ENCODE measurements at regions not wholly inside any gene's neighbourhood (a gene's known extent, or its start where the extent isn't known, plus 50 kb on each side); places are given as distances from the start of the nearest gene placed in this dataset.

DNA sequence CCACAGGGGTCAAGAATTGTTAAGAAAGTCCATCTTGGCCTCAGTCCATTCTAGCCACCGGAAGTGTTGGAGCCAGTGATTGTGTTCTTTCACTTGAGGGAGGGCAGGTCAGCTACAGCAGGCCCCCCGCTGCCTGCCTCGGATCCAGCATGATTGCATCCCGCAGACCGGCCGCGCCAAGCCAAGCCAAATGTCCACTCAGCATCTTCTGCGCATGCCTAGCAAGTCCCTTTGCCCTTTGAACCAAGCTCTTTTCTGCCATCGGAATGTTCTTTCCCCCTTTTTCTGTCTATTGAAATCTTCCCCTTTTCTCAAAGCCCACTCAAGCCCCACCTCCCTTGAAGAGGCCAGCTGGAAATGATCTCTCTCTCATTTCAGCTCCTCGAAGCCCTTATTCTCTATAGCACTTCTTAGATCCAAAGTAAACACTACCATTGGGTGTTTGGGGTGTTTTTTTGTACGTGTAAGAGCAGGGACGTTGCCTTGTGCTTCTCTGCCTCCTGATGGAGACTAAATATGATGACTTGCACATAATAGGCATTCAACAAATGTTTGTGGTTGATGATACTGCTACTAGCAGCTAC is 147.8 kb upstream of the BCOR start:
- TF ChIP-seq POLR2A (IDR thresholded peaks at IDR 0.05), result no peak
- TF ChIP-seq, protein P1, sequence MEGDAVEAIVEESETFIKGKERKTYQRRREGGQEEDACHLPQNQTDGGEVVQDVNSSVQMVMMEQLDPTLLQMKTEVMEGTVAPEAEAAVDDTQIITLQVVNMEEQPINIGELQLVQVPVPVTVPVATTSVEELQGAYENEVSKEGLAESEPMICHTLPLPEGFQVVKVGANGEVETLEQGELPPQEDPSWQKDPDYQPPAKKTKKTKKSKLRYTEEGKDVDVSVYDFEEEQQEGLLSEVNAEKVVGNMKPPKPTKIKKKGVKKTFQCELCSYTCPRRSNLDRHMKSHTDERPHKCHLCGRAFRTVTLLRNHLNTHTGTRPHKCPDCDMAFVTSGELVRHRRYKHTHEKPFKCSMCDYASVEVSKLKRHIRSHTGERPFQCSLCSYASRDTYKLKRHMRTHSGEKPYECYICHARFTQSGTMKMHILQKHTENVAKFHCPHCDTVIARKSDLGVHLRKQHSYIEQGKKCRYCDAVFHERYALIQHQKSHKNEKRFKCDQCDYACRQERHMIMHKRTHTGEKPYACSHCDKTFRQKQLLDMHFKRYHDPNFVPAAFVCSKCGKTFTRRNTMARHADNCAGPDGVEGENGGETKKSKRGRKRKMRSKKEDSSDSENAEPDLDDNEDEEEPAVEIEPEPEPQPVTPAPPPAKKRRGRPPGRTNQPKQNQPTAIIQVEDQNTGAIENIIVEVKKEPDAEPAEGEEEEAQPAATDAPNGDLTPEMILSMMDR (IDR thresholded peaks at IDR 0.05), result no peak
- WGBS, 2 donors, result 48 to 67% methylated on average over 11 to 12 of the region's 12 CpGs
- intact Hi-C loops (cut with DNase I; ENCODE audit: low total_unique reads), result no loop called here
- no peak overlapping the region for H3K4me3 ChIP-seq (ENCODE audit: low read depth, poor library complexity, severe bottlenecking)
- no peak for DNase-seq (ENCODE audit: low spot score in 2 of 2)

DNA sequence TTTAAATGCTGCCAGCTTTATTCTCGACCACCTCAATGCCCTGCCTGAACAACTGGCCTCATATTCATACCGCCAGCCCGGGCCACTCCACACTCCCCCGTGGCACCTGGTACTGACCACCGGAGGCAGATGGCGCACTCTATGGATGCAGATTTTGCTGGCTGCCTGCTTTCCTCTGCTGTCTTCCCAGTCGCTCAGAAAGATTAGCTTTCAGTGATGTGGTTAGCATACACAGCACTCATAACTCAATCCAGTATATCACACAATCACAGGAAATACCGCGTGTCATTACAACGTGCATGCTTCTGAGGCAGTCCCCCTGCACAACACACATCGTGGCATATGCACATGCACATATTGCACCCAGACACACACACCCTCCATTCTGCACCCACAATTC is 147.2 kb upstream of the BCOR start:
- 58 to 61% methylated on average over 11 of the region's 11 CpGs for WGBS, 2 donors
- intact Hi-C loops (cut with DNase I; ENCODE audit: low total_unique reads), result no loop called here
- TF ChIP-seq, protein P1 (IDR thresholded peaks at IDR 0.05), result no peak
- TF ChIP-seq POLR2A (IDR thresholded peaks at IDR 0.05), result no peak
- DNase-seq (ENCODE audit: low spot score in 2 of 2), result no peak
- no peak overlapping the region for H3K4me3 ChIP-seq (ENCODE audit: low read depth, poor library complexity, severe bottlenecking)

DNA sequence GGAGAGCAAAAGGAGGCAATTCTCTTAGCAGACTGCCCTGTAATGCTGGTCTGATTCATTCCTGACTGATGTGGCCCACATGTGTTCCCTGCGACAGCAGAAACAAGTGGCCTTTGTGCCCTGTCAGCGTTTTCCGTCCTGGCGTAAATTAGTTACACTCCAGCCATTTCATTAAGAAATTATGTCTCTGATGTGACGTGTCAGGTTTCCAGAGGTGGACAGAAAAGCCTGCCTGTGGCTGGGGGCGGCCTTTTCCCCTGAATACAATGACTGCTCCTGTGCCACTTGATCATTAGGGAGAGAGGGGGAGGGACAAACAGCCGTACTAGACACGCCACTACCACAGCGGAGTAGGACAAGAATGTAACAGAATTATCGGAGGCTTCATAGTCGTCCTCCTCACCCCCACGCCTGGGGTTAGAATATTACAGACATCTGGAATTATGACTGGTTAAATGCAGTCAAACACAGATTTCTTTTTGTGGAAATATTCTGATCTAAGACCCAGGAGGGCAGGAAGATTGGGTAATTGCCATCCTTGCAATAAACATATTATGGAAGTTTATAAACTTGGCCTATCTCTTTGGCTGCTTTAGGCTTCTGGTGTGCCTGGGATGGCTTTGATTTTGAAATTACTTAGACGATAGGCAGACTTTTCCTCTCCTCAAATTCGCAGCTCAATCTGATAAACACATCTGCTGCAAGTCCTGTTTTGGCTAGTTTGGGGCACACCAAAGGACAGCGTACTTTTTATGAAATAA is 146.2 kb upstream of the BCOR start:
- intact Hi-C loops (cut with DNase I; ENCODE audit: low total_unique reads), result no loop called here
- no peak for DNase-seq (ENCODE audit: low spot score in 2 of 2)
- TF ChIP-seq, protein P1 (IDR thresholded peaks at IDR 0.05), result no peak
- TF ChIP-seq POLR2A (IDR thresholded peaks at IDR 0.05), result no peak
- no peak overlapping the region for H3K4me3 ChIP-seq (ENCODE audit: low read depth, poor library complexity, severe bottlenecking)
- WGBS, 2 donors, result 70 to 77% methylated on average over 15 of the region's 15 CpGs

DNA sequence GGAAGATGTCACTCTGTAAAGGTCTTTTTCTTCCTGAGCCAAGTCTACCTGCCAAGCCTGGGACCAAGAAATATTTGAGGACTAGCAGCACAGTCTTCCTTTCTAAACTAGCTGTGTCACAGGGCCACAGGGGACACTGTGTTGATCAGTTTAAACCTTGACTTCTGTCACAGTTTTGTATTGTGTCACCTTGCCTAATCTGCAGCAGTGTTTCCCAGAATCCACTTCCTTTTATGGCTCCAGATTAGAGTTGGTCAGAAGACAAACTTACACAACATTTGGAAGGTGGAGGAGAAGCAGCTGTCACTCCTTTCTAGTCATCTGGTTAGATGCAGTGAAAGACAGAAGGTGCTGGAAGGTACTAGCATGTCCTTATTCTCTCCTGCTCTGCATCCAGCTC is 143.1 kb upstream of the BCOR start:
- intact Hi-C loops (cut with DNase I; ENCODE audit: low total_unique reads), result no loop called here
- no peak for DNase-seq (ENCODE audit: low spot score in 2 of 2)
- TF ChIP-seq POLR2A (IDR thresholded peaks at IDR 0.05), result no peak
- TF ChIP-seq, protein P1 (IDR thresholded peaks at IDR 0.05), result no peak
- H3K4me3 ChIP-seq (ENCODE audit: low read depth, poor library complexity, severe bottlenecking), result no peak overlapping the region

DNA sequence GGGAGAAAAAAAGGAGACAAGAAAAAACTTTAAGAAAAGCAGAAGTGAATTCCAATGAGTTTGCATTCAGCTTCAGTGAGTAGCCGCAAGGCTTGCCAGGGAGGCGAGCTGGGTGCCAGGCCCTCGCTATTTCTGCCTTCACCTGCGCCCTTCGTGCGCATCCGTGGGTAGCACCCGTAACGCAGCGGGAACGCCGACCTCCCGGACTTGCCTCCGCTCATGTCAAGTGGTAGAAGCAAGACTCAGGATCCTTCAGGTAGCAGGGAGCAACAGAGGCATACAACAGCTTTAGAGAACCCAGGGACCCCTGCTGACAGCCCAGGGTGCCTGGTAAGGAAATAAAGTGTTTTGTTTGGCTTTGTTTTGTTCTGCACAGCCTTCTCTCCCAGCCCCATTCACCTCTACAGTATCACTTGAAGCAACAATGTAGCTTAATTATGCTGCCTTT is 140.0 kb upstream of the BCOR start:
- 65 to 75% methylated on average over 14 of the region's 14 CpGs for WGBS, 2 donors
- no peak overlapping the region for H3K4me3 ChIP-seq (ENCODE audit: low read depth, poor library complexity, severe bottlenecking)
- intact Hi-C loops (cut with DNase I; ENCODE audit: low total_unique reads), result no loop called here
- no peak for DNase-seq (ENCODE audit: low spot score in 2 of 2)
- no peak for TF ChIP-seq POLR2A (IDR thresholded peaks at IDR 0.05)
- TF ChIP-seq, protein P1 (IDR thresholded peaks at IDR 0.05), result no peak
